Omental fat pad (tissue), 3 donors: ENCODE measurements at regions not wholly inside any gene's neighbourhood (a gene's known extent, or its start where the extent isn't known, plus 50 kb on each side); places are given as distances from the start of the nearest gene placed in this dataset.

Source experiments
- ATAC-seq: fragments of 150-250 bp; one replicate; pipeline ENCODE4 v1.9.1; 2016; ENCODE audit warnings: mild to moderate bottlenecking, moderate library complexity; ENCODE audit not compliant: low FRiP score
- DNase-seq: peaks from one replicate; pipeline ENCODE4 v3.0.0-alpha.2; 2019; ENCODE audit warnings: low spot score
- TF ChIP-seq, protein P1 (sequence below), 3 donors: fragments of 450-650 bp; IDR thresholded peaks; one replicate each; pipeline ENCODE4 v1.5.1; 2016 to 2017; ENCODE audit warnings: antibody characterized with exemption in 3 of 3, mild to moderate bottlenecking in 3 of 3, moderate library complexity in 2 of 3

DNA sequence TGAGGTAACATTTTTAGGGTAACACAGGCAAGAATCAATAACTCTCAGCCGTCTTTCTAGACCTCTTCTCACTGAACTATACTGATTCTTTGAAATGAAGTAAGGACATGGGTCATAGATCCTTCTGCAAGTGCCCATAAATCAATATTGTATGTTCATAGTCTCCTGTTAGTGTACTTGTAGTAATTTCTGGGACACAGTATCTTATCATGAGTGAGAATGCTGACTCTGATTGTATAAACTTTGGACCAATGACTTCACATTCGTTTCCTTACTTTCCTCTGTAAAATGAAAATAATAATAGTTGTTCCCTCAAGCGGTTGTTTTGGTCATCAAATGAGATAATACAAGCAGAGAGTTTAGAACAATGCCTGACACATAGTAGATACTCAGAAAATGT lies 777.1 kb upstream of the GOLIM4 start:
- DNase-seq = no peak
- TF ChIP-seq, protein P1, sequence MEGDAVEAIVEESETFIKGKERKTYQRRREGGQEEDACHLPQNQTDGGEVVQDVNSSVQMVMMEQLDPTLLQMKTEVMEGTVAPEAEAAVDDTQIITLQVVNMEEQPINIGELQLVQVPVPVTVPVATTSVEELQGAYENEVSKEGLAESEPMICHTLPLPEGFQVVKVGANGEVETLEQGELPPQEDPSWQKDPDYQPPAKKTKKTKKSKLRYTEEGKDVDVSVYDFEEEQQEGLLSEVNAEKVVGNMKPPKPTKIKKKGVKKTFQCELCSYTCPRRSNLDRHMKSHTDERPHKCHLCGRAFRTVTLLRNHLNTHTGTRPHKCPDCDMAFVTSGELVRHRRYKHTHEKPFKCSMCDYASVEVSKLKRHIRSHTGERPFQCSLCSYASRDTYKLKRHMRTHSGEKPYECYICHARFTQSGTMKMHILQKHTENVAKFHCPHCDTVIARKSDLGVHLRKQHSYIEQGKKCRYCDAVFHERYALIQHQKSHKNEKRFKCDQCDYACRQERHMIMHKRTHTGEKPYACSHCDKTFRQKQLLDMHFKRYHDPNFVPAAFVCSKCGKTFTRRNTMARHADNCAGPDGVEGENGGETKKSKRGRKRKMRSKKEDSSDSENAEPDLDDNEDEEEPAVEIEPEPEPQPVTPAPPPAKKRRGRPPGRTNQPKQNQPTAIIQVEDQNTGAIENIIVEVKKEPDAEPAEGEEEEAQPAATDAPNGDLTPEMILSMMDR (IDR thresholded peaks at IDR 0.05) = no peak
- no peak for ATAC-seq

DNA sequence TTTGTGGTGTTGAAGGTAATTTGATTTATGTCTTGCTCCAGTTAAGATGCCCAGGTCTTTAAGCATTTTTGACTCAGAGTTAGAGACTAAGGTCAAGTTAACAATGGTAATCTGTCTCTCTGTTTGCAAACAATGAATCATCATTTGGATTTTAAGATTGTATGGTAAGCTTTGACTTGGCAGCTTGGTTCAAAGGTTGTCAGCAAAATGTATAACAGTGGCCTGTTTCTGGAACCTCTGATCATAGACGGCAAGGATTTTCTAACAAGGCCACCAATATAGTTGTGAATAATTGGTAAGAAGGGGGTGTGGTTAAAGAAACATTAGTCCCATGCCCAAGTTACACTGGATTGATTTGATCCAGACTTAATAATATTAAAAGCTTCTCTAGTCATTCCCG lies 775.2 kb upstream of the GOLIM4 start:
- no peak for DNase-seq
- ATAC-seq = no peak
- TF ChIP-seq, protein P1 (IDR thresholded peaks at IDR 0.05) = no peak

DNA sequence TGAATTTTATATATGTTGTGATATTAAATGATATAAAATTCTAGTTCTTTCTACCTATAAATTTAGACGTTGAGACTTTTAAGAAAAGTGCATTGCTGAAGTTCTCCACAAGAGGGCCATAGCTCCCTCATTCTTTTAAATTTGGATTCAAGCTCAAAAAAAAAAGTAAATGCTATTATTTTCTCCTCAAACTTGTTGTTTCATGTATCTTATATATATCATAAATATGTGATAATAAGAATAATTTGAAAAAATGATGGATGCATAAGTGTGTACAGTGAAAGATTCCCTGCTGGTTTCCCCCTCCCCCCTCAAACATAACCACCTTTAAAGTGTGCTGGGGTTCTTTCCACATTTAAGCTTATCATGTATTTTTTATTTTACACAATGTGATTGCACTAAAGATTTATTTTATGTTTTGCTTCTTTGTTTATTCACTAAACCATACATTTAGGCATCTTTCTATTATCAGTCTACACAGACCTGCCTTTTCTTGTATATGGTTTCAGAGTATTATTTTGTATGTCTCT lies 769.4 kb upstream of the GOLIM4 start:
- TF ChIP-seq, protein P1 (IDR thresholded peaks at IDR 0.05) = no peak
- ATAC-seq = no peak
- no peak for DNase-seq

DNA sequence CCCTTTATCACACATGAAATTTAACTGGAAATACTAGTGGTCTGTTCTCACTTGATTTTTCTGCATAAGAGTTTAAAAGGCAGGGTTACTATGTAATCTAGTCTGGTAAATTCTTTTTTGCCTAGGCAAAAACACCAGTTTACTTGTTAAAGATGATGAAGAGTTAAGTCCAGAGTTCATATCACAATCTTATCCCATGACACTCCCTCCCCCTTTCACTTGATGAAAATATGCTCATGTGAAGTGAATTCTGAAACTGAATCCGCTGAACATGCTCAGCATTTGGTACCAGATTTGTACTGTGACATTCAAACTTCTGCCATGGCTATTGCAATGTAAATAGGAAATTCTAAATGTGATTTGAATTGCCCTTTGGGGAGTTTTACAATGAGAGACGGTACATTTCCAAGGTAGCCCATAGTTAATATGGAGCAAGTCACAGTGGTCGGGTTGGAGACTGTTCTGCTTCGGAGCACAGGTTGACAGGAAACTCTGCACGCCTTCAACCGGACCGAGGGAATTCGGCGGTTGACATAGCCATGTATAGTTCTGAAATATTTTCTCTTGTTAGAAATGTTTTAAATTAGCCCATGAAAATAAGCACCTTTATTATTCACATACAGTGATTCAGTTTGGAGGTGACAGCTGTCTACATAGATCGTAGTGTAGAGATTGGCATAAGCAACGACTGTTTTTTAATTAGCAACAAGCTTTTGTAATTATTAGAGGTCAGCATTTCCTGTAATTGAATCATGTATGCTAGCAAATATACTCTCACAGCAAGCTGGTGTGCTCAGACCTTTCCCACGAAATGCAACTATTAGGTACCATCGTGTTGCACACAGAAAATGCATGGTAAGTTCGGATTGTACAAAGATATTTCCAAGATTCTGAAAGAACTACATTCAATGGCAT lies 768.6 kb upstream of the GOLIM4 start:
- ATAC-seq (no peak), DNase-seq (no peak)
- TF ChIP-seq, protein P1 (IDR thresholded peaks at IDR 0.05) = no peak

DNA sequence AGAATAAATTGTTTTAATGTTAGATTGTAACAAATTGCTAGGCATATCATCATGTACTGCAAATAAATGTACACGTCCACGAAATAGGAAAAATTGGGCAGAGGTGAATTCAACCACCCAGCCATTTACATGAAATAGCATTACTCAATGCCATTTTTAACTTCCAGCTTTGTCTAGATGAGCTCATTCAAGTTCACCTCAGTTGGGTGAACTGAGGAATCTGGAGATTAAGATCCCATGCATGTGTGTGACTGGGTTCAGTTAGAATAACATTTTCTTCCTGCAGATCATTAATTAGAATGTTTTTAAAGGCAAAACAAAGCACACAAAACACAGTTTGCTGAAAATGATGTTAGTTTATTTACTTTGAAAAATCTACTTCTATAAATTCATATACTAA lies 767.8 kb upstream of the GOLIM4 start:
- no peak for ATAC-seq
- TF ChIP-seq, protein P1 (IDR thresholded peaks at IDR 0.05) = no peak
- DNase-seq = no peak

DNA sequence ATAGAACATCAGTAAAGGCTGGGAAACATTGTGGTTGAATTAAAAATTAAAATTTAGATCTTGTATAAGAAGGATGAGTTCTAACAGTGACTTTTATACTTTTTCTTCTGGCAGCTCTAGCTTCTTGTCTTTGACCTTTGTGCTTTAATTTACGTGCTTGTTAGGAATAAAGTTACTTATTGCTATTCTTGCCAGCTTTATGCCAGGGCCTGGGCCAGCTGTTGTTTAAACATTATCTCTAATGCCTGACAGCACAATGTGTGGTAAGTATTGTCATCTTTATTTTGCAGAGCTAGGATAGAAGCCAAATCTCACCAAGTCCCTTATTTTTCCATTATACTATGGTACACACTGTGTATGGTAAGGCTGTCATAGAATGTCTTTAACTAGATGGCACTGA lies 766.7 kb upstream of the GOLIM4 start:
- no peak for ATAC-seq

More for the DNA sequence above, 766.7 kb upstream of the GOLIM4 start:
- DNase-seq = no peak
- TF ChIP-seq, protein P1 (IDR thresholded peaks at IDR 0.05) = no peak
